ENCODE measurements at regions not wholly inside any gene's neighbourhood (a gene's known extent, or its start where the extent isn't known, plus 50 kb on each side); places are given as distances from the start of the nearest gene placed in this dataset.

GRCh38 chr11:27926981-27927481 is 180.9 kb downstream of the KIF18A start:
- H3K4me3 ChIP-seq = no peak overlapping the region
- TF ChIP-seq JUND (IDR thresholded peaks at IDR 0.05; ENCODE audit: low read depth, low read length) = no peak
- no peak for TF ChIP-seq GABPA (IDR thresholded peaks at IDR 0.05; ENCODE audit: low read depth)
- no peak for TF ChIP-seq CBFB (IDR thresholded peaks at IDR 0.05; ENCODE audit: low read depth)
- no peak for TF ChIP-seq BHLHE40 (IDR thresholded peaks at IDR 0.05; ENCODE audit: borderline replicate concordance in 1 of 2, low read depth in 2 of 2, low read length in 1 of 2)
- no peak for TF ChIP-seq CEBPB (IDR thresholded peaks at IDR 0.05; ENCODE audit: borderline replicate concordance in 1 of 2, low read depth in 2 of 2, low read length in 2 of 2)
- ChIA-PET POLR2A (interaction anchor here (0.6 kb wide), 1 partner anchor 171 kb away, joined by 4 read pairs; no protein-coding TSS in a partner anchor), CTCF (interaction anchor here (0.9 kb wide), 1 partner anchor 57 kb away, joined by 3 read pairs; no protein-coding TSS in a partner anchor), SMC1A (ENCODE audit: uncharacterized antibody, unreplicated experiment) (interaction anchor here (2.7 kb wide), 1 partner anchor 10 kb away, joined by 8 read pairs; no protein-coding TSS in a partner anchor), RAD21 (ENCODE audit: unreplicated experiment) (interaction anchor here (0.9 kb wide), 1 partner anchor 10 kb away, joined by 7 read pairs; no protein-coding TSS in a partner anchor)
- ATAC-seq = no peak
- H3K4me2 ChIP-seq (ENCODE audit: control insufficient read depth, insufficient read depth) = no peak overlapping the region
- no TSS peak for BruUV-seq (replicated peaks)
- peak; percentile 13 for FAIRE-seq
- no peaks in the 10 kb centered on the region; the same call in 2 of the 3 replicates for H3K9me3 ChIP-seq (replicated peaks; ENCODE audit: control insufficient read depth, insufficient read depth, low read length)
- no peaks in the 10 kb centered on the region for H3K36me3 ChIP-seq (ENCODE audit: control insufficient read depth in 2 of 2, insufficient read depth in 2 of 2, low read length in 1 of 2)
- no peak for DNase-seq (ENCODE audit: low read depth, low spot score)
- H3K27ac ChIP-seq (ENCODE audit: control insufficient read depth, insufficient read depth) = no peak overlapping the region
- no peaks in the 10 kb centered on the region for H4K20me1 ChIP-seq (ENCODE audit: control insufficient read depth, insufficient read depth)
- H3K4me1 ChIP-seq (ENCODE audit: control insufficient read depth, insufficient read depth, low read length) = no peaks in the 10 kb centered on the region
- H3K27me3 ChIP-seq (replicated peaks in 1 of 2; ENCODE audit: control insufficient read depth in 2 of 2, insufficient read depth in 2 of 2, low read length in 1 of 2) = no peaks in the 10 kb centered on the region
- WGBS (ENCODE audit: insufficient coverage, insufficient replicate concordance, low lambda C conversion rate, missing lambda C conversion rate) = 41% methylated on average over 4 of the region's 4 CpGs
- H2AFZ ChIP-seq (ENCODE audit: control insufficient read depth, low read depth, low read length) = no peak overlapping the region
- in situ Hi-C loops (cut with MboI) = no loop called here
- no peaks in the 10 kb centered on the region for H3K79me2 ChIP-seq (ENCODE audit: control insufficient read depth, insufficient read depth, low read length)
- intact Hi-C loops (cut with micrococcal nuclease; ENCODE audit: unreplicated experiment) = no loop called here
- H3K9ac ChIP-seq (ENCODE audit: control insufficient read depth, insufficient read depth, low read length) = no peak overlapping the region

- DNase-seq (ENCODE audit: low read depth, low spot score) = no peak
- H3K4me3 ChIP-seq = no peak overlapping the region
- TF ChIP-seq IRF5 (IDR thresholded peaks at IDR 0.05; ENCODE audit: borderline replicate concordance) (no peak), TCF12 (IDR thresholded peaks at IDR 0.05; ENCODE audit: low read depth, low read length) (no peak), POU2F2 (IDR thresholded peaks at IDR 0.05; ENCODE audit: borderline replicate concordance, low read depth, low read length) (no peak), NBN (IDR thresholded peaks at IDR 0.05) (no peak)
- H3K36me3 ChIP-seq (ENCODE audit: control insufficient read depth in 2 of 2, insufficient read depth in 2 of 2, low read length in 1 of 2) = no peaks in the 10 kb centered on the region
- H4K20me1 ChIP-seq (ENCODE audit: control insufficient read depth, insufficient read depth) = no peaks in the 10 kb centered on the region
- no peak for FAIRE-seq
- CTCF ChIA-PET = interaction anchor here (0.9 kb wide), 1 partner anchor 57 kb away, joined by 3 read pairs; no protein-coding TSS in a partner anchor
- RAD21 ChIA-PET (ENCODE audit: unreplicated experiment) = interaction anchor here (0.9 kb wide), 1 partner anchor 10 kb away, joined by 7 read pairs; no protein-coding TSS in a partner anchor
- H3K9ac ChIP-seq (ENCODE audit: control insufficient read depth, insufficient read depth, low read length) = no peak overlapping the region
- intact Hi-C loops (cut with micrococcal nuclease; ENCODE audit: unreplicated experiment) (no loop called here), in situ Hi-C loops (cut with MboI) (no loop called here)
- SMC1A ChIA-PET (ENCODE audit: uncharacterized antibody, unreplicated experiment) = interaction anchor here (1.4 to 2.7 kb wide), 2 partner anchors 9 to 19 kb away, joined by 3 to 8 read pairs; no protein-coding TSS in a partner anchor
- no peak for ATAC-seq
- no peaks in the 10 kb centered on the region; the same call in 2 of the 3 replicates for H3K9me3 ChIP-seq (replicated peaks; ENCODE audit: control insufficient read depth, insufficient read depth, low read length)
- no peaks in the 10 kb centered on the region for H3K4me1 ChIP-seq (ENCODE audit: control insufficient read depth, insufficient read depth, low read length)
- POLR2A ChIA-PET = interaction anchor here (0.6 kb wide), 1 partner anchor 171 kb away, joined by 4 read pairs; no protein-coding TSS in a partner anchor
- H3K27me3 ChIP-seq (replicated peaks in 1 of 2; ENCODE audit: control insufficient read depth in 2 of 2, insufficient read depth in 2 of 2, low read length in 1 of 2) = no peaks in the 10 kb centered on the region
- BruUV-seq (replicated peaks) = no TSS peak
- no peak overlapping the region for H3K4me2 ChIP-seq (ENCODE audit: control insufficient read depth, insufficient read depth)
- WGBS (ENCODE audit: insufficient coverage, insufficient replicate concordance, low lambda C conversion rate, missing lambda C conversion rate) = 18% methylated on average over 2 of the region's 2 CpGs
- no peak overlapping the region for H3K27ac ChIP-seq (ENCODE audit: control insufficient read depth, insufficient read depth)
- H2AFZ ChIP-seq (ENCODE audit: control insufficient read depth, low read depth, low read length) = no peak overlapping the region
- no peaks in the 10 kb centered on the region for H3K79me2 ChIP-seq (ENCODE audit: control insufficient read depth, insufficient read depth, low read length)
Measured at GRCh38 chr11:27926486-27926885, 181.5 kb downstream of the KIF18A start.
